ENCODE measurements at regions not wholly inside any gene's neighbourhood (a gene's known extent, or its start where the extent isn't known, plus 50 kb on each side); places are given as distances from the start of the nearest gene placed in this dataset.
A peak's percentile ranks its signal among the peaks of the same experiment; 100 is the strongest.

DNA sequence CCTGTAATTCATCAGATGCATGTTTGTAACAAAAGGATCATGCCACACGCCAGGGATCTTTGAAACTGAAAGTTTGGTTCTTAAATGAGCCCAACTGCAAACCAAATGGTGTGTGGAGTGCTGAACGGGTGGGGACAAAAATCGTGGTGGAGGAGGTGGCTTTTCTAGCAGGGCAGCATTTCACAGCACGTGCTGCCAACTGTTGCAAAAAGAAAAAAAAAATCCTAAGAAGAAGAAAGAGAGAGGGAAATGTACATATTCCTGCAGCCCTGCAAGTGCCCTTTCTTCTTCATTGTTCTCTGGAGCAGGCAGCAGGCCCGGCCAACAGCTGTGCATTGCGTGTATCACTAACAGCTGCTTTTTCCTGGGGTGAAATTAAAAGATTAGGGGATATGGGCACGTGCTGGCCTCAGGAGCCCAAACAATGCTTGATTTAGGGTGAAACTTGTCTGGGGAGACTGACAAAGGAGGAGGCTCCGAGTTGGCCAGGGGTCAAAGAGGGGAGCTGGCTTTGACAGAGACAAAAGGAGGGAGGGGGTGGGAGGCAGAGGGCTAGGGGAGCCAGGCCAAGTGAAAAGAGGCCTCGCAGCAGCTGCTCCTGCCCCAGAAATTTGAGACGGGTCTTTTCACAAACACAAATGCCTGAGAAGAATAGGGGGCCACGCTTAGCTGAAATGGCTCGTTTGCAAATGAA is 73.0 kb downstream of the GADD45G start:
- no peaks in the 10 kb centered on the region for H3K79me2 ChIP-seq (ENCODE audit: control insufficient read depth, insufficient read depth, low read length, poor library complexity)
- no peak overlapping the region for H3K18ac ChIP-seq (ENCODE audit: low read length)
- H3K23ac ChIP-seq (ENCODE audit: low read length) = no peak overlapping the region
- no peak overlapping the region for H2BK5ac ChIP-seq (ENCODE audit: low read depth, low read length, poor library complexity)
- no peak overlapping the region for H3K4ac ChIP-seq (ENCODE audit: low read depth, low read length)
- H4K8ac ChIP-seq (ENCODE audit: low read depth, low read length) = no peak overlapping the region
- peak overlapping the region; percentile 15 for H2BK12ac ChIP-seq (ENCODE audit: low read length)
- no peaks in the 10 kb centered on the region for H3K36me3 ChIP-seq (ENCODE audit: control insufficient read depth in 1 of 2, insufficient read depth in 2 of 2, low read length in 2 of 2)
- no peak overlapping the region for H3K14ac ChIP-seq (ENCODE audit: low read length)
- H2AFZ ChIP-seq (ENCODE audit: insufficient read depth, low read length, poor library complexity) = no peak overlapping the region
- DNase-seq = no peak
- H3K79me1 ChIP-seq (ENCODE audit: low read length) = peaks cover 9% of the 10 kb centered on the region
- peaks cover 13 to 17% of the 10 kb centered on the region in 2 experiments for H3K4me1 ChIP-seq (ENCODE audit: control insufficient read depth in 1 of 2, insufficient read depth in 2 of 2, low read length in 2 of 2)
- H3K9ac ChIP-seq (ENCODE audit: low read length) = no peak overlapping the region
- H2BK120ac ChIP-seq (ENCODE audit: insufficient read depth, low read length, poor library complexity) = no peak overlapping the region
- no peak overlapping the region for H3K4me2 ChIP-seq (ENCODE audit: low read length)
- no peak overlapping the region for H2AK5ac ChIP-seq (ENCODE audit: low read length)
- no peaks in the 10 kb centered on the region for H3K27me3 ChIP-seq (ENCODE audit: insufficient read depth, low read length)
- H3K4me3 ChIP-seq (ENCODE audit: low read depth, low read length) = no peak overlapping the region
- peaks cover 5% of the 10 kb centered on the region for H3K9me3 ChIP-seq (ENCODE audit: insufficient read depth, low read depth, low read length)
- peak overlapping the region; percentile 37 for H4K91ac ChIP-seq (ENCODE audit: low read depth, low read length)
- H3K27ac ChIP-seq (ENCODE audit: low read depth, low read length) = no peak overlapping the region
- H4K12ac ChIP-seq (ENCODE audit: low read depth, low read length) = no peak overlapping the region
- WGBS (ENCODE audit: extremely low coverage, insufficient coverage, insufficient read length) = no CpG with 5 or more reads among the region's 12 CpGs

DNA sequence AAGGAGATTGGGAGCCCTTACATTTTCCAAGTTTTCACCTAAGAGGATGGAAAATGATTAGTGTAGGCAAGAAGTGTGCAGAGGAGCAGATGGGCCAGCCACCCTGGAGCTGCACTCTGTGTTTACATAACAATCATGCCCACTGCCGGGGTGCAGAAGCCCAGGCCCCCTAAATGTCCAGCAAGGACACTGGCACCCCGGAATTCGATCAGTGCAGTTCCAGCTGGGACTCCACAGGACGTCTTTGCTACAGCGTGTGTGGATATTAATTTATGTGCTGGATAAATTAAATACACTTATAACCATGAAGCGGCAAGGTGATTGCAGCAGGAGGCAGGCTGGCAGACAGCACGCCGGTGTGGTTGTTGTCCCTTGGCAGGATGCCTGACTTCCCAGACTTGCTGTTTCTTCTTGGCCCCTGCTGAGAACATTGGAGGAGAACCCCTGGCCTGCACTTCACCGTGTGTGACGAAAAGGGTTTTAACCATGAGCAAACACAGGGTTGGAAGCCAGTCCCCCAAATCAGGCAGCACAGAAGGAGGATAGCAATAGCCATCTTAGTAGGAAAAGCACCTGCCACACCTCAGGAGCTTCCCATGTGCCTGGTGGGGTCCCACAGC is 73.7 kb downstream of the GADD45G start:
- H3K14ac ChIP-seq (ENCODE audit: low read length) = no peak overlapping the region

DNA sequence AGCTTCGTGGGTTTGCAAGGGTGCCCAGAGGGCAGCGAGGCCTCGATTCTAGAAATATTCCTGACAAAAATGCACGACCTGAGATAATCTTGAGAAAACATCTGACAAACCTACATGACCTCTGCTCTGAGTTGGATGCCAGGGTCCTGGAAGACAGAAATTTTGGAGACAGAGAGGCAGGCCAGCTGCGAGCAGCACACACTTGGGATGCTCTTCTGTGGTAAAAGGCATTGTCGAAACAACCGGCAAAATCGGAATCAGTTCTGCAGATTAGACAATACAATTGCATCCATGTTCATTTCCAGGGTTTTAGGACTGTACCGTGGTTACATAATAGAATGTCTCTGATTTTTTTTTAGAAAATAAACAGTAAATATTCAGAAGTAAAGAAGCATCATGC is 74.2 kb downstream of the GADD45G start:
- Histone ChIP-seq H3K36me3 (ENCODE audit: control insufficient read depth in 1 of 2, insufficient read depth in 2 of 2, low read length in 2 of 2) (no peaks in the 10 kb centered on the region), H3K14ac (ENCODE audit: low read length) (no peak overlapping the region), H3K4me3 (ENCODE audit: low read depth, low read length) (no peak overlapping the region), H2AK5ac (ENCODE audit: low read length) (no peak overlapping the region), H3K27ac (ENCODE audit: low read depth, low read length) (no peak overlapping the region), H3K4ac (ENCODE audit: low read depth, low read length) (no peak overlapping the region), H2BK12ac (ENCODE audit: low read length) (no peak overlapping the region), H3K79me2 (ENCODE audit: control insufficient read depth, insufficient read depth, low read length, poor library complexity) (no peaks in the 10 kb centered on the region), H2BK120ac (ENCODE audit: insufficient read depth, low read length, poor library complexity) (no peak overlapping the region), H4K8ac (ENCODE audit: low read depth, low read length) (no peak overlapping the region), H4K12ac (ENCODE audit: low read depth, low read length) (no peak overlapping the region), H3K9ac (ENCODE audit: low read length) (no peak overlapping the region), H4K91ac (ENCODE audit: low read depth, low read length) (no peak overlapping the region), H3K27me3 (ENCODE audit: insufficient read depth, low read length) (no peaks in the 10 kb centered on the region), H3K9me3 (ENCODE audit: insufficient read depth, low read depth, low read length) (peaks cover 8% of the 10 kb centered on the region), H3K4me1 (ENCODE audit: control insufficient read depth in 1 of 2, insufficient read depth in 2 of 2, low read length in 2 of 2) (peaks cover 13 to 19% of the 10 kb centered on the region in 2 experiments), H3K79me1 (ENCODE audit: low read length) (peaks cover 11% of the 10 kb centered on the region), H2AFZ (ENCODE audit: insufficient read depth, low read length, poor library complexity) (no peak overlapping the region), H2BK5ac (ENCODE audit: low read depth, low read length, poor library complexity) (no peak overlapping the region), H3K18ac (ENCODE audit: low read length) (no peak overlapping the region), H3K4me2 (ENCODE audit: low read length) (no peak overlapping the region), H3K23ac (ENCODE audit: low read length) (no peak overlapping the region)
- DNase-seq = no peak
- no CpG with 5 or more reads among the region's 9 CpGs for WGBS (ENCODE audit: extremely low coverage, insufficient coverage, insufficient read length)

More for the DNA sequence above, 73.7 kb downstream of the GADD45G start:
- Histone ChIP-seq H3K4me3 (ENCODE audit: low read depth, low read length) (no peak overlapping the region), H3K79me2 (ENCODE audit: control insufficient read depth, insufficient read depth, low read length, poor library complexity) (no peaks in the 10 kb centered on the region), H3K9ac (ENCODE audit: low read length) (no peak overlapping the region), H3K27ac (ENCODE audit: low read depth, low read length) (no peak overlapping the region), H3K9me3 (ENCODE audit: insufficient read depth, low read depth, low read length) (peaks cover 4% of the 10 kb centered on the region), H2BK5ac (ENCODE audit: low read depth, low read length, poor library complexity) (no peak overlapping the region), H2AFZ (ENCODE audit: insufficient read depth, low read length, poor library complexity) (no peak overlapping the region), H3K79me1 (ENCODE audit: low read length) (peaks cover 11% of the 10 kb centered on the region), H2AK5ac (ENCODE audit: low read length) (no peak overlapping the region), H3K23ac (ENCODE audit: low read length) (no peak overlapping the region), H3K18ac (ENCODE audit: low read length) (no peak overlapping the region), H4K12ac (ENCODE audit: low read depth, low read length) (no peak overlapping the region), H3K4me2 (ENCODE audit: low read length) (no peak overlapping the region), H3K27me3 (ENCODE audit: insufficient read depth, low read length) (no peaks in the 10 kb centered on the region), H2BK12ac (ENCODE audit: low read length) (no peak overlapping the region), H2BK120ac (ENCODE audit: insufficient read depth, low read length, poor library complexity) (no peak overlapping the region), H3K4ac (ENCODE audit: low read depth, low read length) (no peak overlapping the region), H3K4me1 (ENCODE audit: control insufficient read depth in 1 of 2, insufficient read depth in 2 of 2, low read length in 2 of 2) (peaks cover 13 to 19% of the 10 kb centered on the region in 2 experiments), H4K91ac (ENCODE audit: low read depth, low read length) (no peak overlapping the region), H4K8ac (ENCODE audit: low read depth, low read length) (no peak overlapping the region), H3K36me3 (ENCODE audit: control insufficient read depth in 1 of 2, insufficient read depth in 2 of 2, low read length in 2 of 2) (no peaks in the 10 kb centered on the region)
- WGBS (ENCODE audit: extremely low coverage, insufficient coverage, insufficient read length) = no CpG with 5 or more reads among the region's 10 CpGs
- no peak for DNase-seq

DNA sequence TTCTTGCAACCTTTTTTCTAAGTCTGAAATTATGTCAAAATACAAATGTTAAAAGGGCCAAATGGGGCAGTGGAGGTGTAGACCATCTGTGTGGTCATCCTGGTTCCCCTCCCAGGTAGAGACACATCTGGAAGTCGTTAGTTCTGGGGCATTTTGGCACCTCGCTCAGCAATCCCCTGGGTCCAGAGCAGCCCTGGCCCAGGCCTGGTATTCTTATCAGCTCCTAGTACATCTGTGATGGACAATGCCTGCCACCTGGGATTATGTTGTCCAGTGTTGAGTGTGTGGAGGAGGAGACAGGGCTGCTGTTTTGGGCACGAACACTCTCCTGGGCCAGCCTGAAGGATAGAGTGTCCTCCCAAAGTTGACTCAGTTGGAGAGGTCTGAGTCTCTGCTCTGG is 74.8 kb downstream of the GADD45G start:
- Histone ChIP-seq H3K9me3 (ENCODE audit: insufficient read depth, low read depth, low read length) (peaks cover 5% of the 10 kb centered on the region), H3K27me3 (ENCODE audit: insufficient read depth, low read length) (no peaks in the 10 kb centered on the region), H2BK120ac (ENCODE audit: insufficient read depth, low read length, poor library complexity) (no peak overlapping the region), H3K18ac (ENCODE audit: low read length) (no peak overlapping the region), H2AFZ (ENCODE audit: insufficient read depth, low read length, poor library complexity) (no peak overlapping the region), H4K12ac (ENCODE audit: low read depth, low read length) (no peak overlapping the region), H3K9ac (ENCODE audit: low read length) (no peak overlapping the region), H3K79me2 (ENCODE audit: control insufficient read depth, insufficient read depth, low read length, poor library complexity) (no peaks in the 10 kb centered on the region), H4K91ac (ENCODE audit: low read depth, low read length) (no peak overlapping the region), H2BK12ac (ENCODE audit: low read length) (no peak overlapping the region), H3K14ac (ENCODE audit: low read length) (no peak overlapping the region), H2AK5ac (ENCODE audit: low read length) (no peak overlapping the region), H3K4me1 (ENCODE audit: control insufficient read depth in 1 of 2, insufficient read depth in 2 of 2, low read length in 2 of 2) (peaks cover 12 to 17% of the 10 kb centered on the region in 2 experiments), H3K36me3 (ENCODE audit: control insufficient read depth in 1 of 2, insufficient read depth in 2 of 2, low read length in 2 of 2) (no peaks in the 10 kb centered on the region), H3K4me3 (ENCODE audit: low read depth, low read length) (no peak overlapping the region), H3K23ac (ENCODE audit: low read length) (no peak overlapping the region), H3K4ac (ENCODE audit: low read depth, low read length) (no peak overlapping the region), H4K8ac (ENCODE audit: low read depth, low read length) (no peak overlapping the region), H2BK5ac (ENCODE audit: low read depth, low read length, poor library complexity) (no peak overlapping the region), H3K79me1 (ENCODE audit: low read length) (peaks cover 11% of the 10 kb centered on the region), H3K27ac (ENCODE audit: low read depth, low read length) (no peak overlapping the region), H3K4me2 (ENCODE audit: low read length) (no peak overlapping the region)
- no CpG with 5 or more reads among the region's 3 CpGs for WGBS (ENCODE audit: extremely low coverage, insufficient coverage, insufficient read length)
- no peak for DNase-seq
